Ascending aorta (tissue), 2 donors: ENCODE measurements at regions not wholly inside any gene's neighbourhood (a gene's known extent, or its start where the extent isn't known, plus 50 kb on each side); places are given as distances from the start of the nearest gene placed in this dataset.

Experiments used
- DNase-seq, 2 donors: peaks; one replicate each; pipeline ENCODE4 v3.0.0-alpha.2; 2019; ENCODE audit warnings: low spot score in 2 of 2
- H3K27ac ChIP-seq, 2 donors: fragments of 200-600 bp; sonication (generic); one replicate each; pipeline ENCODE4 v1.5.1; 2016 to 2017; ENCODE audit warnings: mild to moderate bottlenecking in 1 of 2
- H3K27me3 ChIP-seq: fragments of 200-600 bp; sonication (generic); one replicate; pipeline ENCODE4 v1.5.1; 2017
- H3K36me3 ChIP-seq, 2 donors: fragments of 200-600 bp; sonication (generic); one replicate each; pipeline ENCODE4 v1.5.1; 2016
- H3K4me1 ChIP-seq, 2 donors: fragments of 200-600 bp; sonication (generic); one replicate each; pipeline ENCODE4 v1.5.1; 2016 to 2017; ENCODE audit warnings: mild to moderate bottlenecking in 1 of 2
- H3K4me3 ChIP-seq, 2 donors: fragments of 200-600 bp; sonication (generic); one replicate each; pipeline ENCODE4 v1.5.1; 2016 to 2017; ENCODE audit warnings: mild to moderate bottlenecking in 1 of 2
- H3K9me3 ChIP-seq, 2 donors: fragments of 200-600 bp; sonication (generic); one replicate each; pipeline ENCODE4 v1.5.1; 2016
- CTCF ChIP-seq, 3 experiments: fragments of 200-600 bp in 2 of 3; fragments of 450-650 bp in 1 of 3; sonication (generic) in 2 of 3; IDR thresholded peaks; one replicate each; pipeline ENCODE4 v1.5.1; 2016 to 2019; ENCODE audit warnings: antibody characterized with exemption in 3 of 3, mild to moderate bottlenecking in 1 of 3, moderate library complexity in 1 of 3
- intact Hi-C: fragments of 100-400 bp; cut with DNase I; formaldehyde crosslinking; loops from one replicate; pipeline ENCODE4 v1.15.1; 2023

GRCh38 chr3:80018375-80018774, 250.6 kb upstream of the ROBO1 start:
- Histone ChIP-seq H3K36me3 (no peaks in the 10 kb centered on the region), H3K4me3 (no peak overlapping the region), H3K9me3 (no peaks in the 10 kb centered on the region), H3K27me3 (no peaks in the 10 kb centered on the region), H3K4me1 (no peaks in the 10 kb centered on the region), H3K27ac (no peak overlapping the region)
- TF ChIP-seq CTCF (IDR thresholded peaks at IDR 0.05): no peak
- no peak for DNase-seq
- intact Hi-C loops: no loop called here

- H3K36me3 ChIP-seq: no peaks in the 10 kb centered on the region
Observed at GRCh38 chr3:80017369-80017768, 249.6 kb upstream of the ROBO1 start.

GRCh38 chr3:80014576-80014975, 246.8 kb upstream of the ROBO1 start:
- no peak for TF ChIP-seq CTCF (IDR thresholded peaks at IDR 0.05)
- Histone ChIP-seq H3K9me3 (no peaks in the 10 kb centered on the region), H3K27ac (no peak overlapping the region), H3K27me3 (no peaks in the 10 kb centered on the region), H3K4me3 (no peak overlapping the region), H3K4me1 (no peaks in the 10 kb centered on the region), H3K36me3 (no peaks in the 10 kb centered on the region)
- intact Hi-C loops: no loop called here
- no peak for DNase-seq

More at GRCh38 chr3:80017369-80017768, 249.6 kb upstream of the ROBO1 start:
- TF ChIP-seq CTCF (IDR thresholded peaks at IDR 0.05): no peak
- H3K9me3 ChIP-seq: no peaks in the 10 kb centered on the region
- no peak overlapping the region for H3K4me3 ChIP-seq
- no peak for DNase-seq
- intact Hi-C loops: no loop called here
- H3K4me1 ChIP-seq: no peaks in the 10 kb centered on the region
- H3K27ac ChIP-seq: no peak overlapping the region
- no peaks in the 10 kb centered on the region for H3K27me3 ChIP-seq

- Histone ChIP-seq H3K27me3 (no peaks in the 10 kb centered on the region), H3K36me3 (no peaks in the 10 kb centered on the region), H3K9me3 (no peaks in the 10 kb centered on the region), H3K4me1 (no peaks in the 10 kb centered on the region), H3K27ac (no peak overlapping the region), H3K4me3 (no peak overlapping the region)
- no peak for TF ChIP-seq CTCF (IDR thresholded peaks at IDR 0.05)
- DNase-seq: no peak
- intact Hi-C loops: no loop called here
Observed at GRCh38 chr3:80010021-80010571, 242.3 kb upstream of the ROBO1 start.

- Histone ChIP-seq H3K4me1 (no peaks in the 10 kb centered on the region), H3K36me3 (no peaks in the 10 kb centered on the region), H3K27ac (no peak overlapping the region), H3K27me3 (no peaks in the 10 kb centered on the region), H3K4me3 (no peak overlapping the region), H3K9me3 (no peaks in the 10 kb centered on the region)
- intact Hi-C loops: no loop called here
- DNase-seq: no peak
- no peak for TF ChIP-seq CTCF (IDR thresholded peaks at IDR 0.05)
Observed at GRCh38 chr3:80007522-80007921, 239.7 kb upstream of the ROBO1 start.

GRCh38 chr3:80006315-80006714, 238.5 kb upstream of the ROBO1 start:
- no peak for TF ChIP-seq CTCF (IDR thresholded peaks at IDR 0.05)
- H3K36me3 ChIP-seq: no peaks in the 10 kb centered on the region
- intact Hi-C loops: no loop called here
- H3K9me3 ChIP-seq: no peaks in the 10 kb centered on the region
- DNase-seq: no peak
- no peaks in the 10 kb centered on the region for H3K4me1 ChIP-seq
- H3K27ac ChIP-seq: no peak overlapping the region
- no peak overlapping the region for H3K4me3 ChIP-seq
- H3K27me3 ChIP-seq: no peaks in the 10 kb centered on the region
